ENCODE measurements at regions not wholly inside any gene's neighbourhood (a gene's known extent, or its start where the extent isn't known, plus 50 kb on each side); places are given as distances from the start of the nearest gene placed in this dataset.
"Not testable (repeated sequence)": the region's sequence is repeated elsewhere in the genome, so short reads cannot be mapped to it uniquely, and the experiment has no call there.

GRCh38 chr17:43309505-43310332 is 75.9 kb upstream of the RNU2-1 start:
- Mint-ChIP-seq H3K9me3 (no peaks in the 10 kb centered on the region), H3K4me3 (ENCODE audit: low read depth) (no peak overlapping the region), H3K27ac (no peak overlapping the region), H3K4me1 (ENCODE audit: low read depth) (peaks cover 6% of the 10 kb centered on the region), H3K27me3 (ENCODE audit: low read depth) (no peaks in the 10 kb centered on the region), H3K36me3 (ENCODE audit: low read depth) (no peaks in the 10 kb centered on the region)
- intact Hi-C loops (cut with micrococcal nuclease): loop anchor here (1.0 kb wide), 1 partner anchor 25 kb away; no protein-coding TSS in a partner anchor
- peak; percentile 6 for DNase-seq (ENCODE audit: low spot score)

DNA sequence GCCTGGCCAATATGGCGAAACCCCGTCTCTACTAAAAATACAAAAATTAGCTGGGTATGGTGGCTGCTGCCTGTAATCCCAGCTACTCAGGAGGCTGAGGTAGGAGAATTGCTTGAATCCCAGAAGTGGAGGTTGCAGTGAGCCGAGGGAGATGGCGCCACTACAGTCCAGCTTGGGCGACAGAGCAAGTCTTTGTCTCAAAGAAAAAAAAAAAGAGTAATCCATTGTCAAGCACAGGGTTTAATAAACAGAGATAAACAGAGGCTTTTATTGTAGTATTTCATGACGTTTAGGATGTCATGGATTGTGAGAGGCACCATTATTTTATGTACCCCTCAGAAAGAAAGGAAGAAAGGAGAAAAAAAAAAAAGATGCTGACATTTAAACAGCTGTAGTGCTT is 75.2 kb upstream of the RNU2-1 start:
- peak; percentile 4 for DNase-seq (ENCODE audit: low spot score)
- H3K9me3 Mint-ChIP-seq: no peaks in the 10 kb centered on the region
- intact Hi-C loops (cut with micrococcal nuclease): loop anchor here (1.0 kb wide), 1 partner anchor 25 kb away; no protein-coding TSS in a partner anchor
- H3K27me3 Mint-ChIP-seq (ENCODE audit: low read depth): no peaks in the 10 kb centered on the region
- H3K36me3 Mint-ChIP-seq (ENCODE audit: low read depth): no peaks in the 10 kb centered on the region
- no peak overlapping the region for H3K4me3 Mint-ChIP-seq (ENCODE audit: low read depth)
- H3K27ac Mint-ChIP-seq: no peak overlapping the region
- H3K4me1 Mint-ChIP-seq (ENCODE audit: low read depth): peaks cover 6% of the 10 kb centered on the region

GRCh38 chr17:43304792-43305191 is 71.0 kb upstream of the RNU2-1 start:
- H3K27me3 Mint-ChIP-seq (ENCODE audit: low read depth); H3K9me3 Mint-ChIP-seq; H3K4me1 Mint-ChIP-seq (ENCODE audit: low read depth); H3K4me3 Mint-ChIP-seq (ENCODE audit: low read depth); H3K27ac Mint-ChIP-seq; H3K36me3 Mint-ChIP-seq (ENCODE audit: low read depth); intact Hi-C loops (cut with micrococcal nuclease); DNase-seq (ENCODE audit: low spot score): not testable (repeated sequence)

DNA sequence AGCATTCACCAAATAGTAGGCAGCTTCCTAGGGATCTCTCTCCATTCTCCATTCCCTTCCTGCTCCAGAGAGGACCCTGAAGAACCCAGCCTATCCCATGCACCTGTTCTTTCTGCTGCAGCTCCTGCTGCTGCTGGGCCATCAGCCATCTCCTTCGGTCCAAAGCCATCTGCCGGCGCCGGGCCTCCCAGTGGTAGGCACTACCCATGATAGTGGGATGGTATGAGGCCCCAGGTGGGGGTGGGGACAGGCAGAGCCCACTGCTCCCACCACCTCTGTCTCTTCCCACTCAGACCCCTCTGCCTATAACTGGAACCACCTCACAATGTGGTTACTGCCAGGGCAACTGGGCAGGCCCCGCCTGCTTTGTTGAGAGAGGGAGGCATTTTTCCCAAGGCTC is 69.3 kb upstream of the RNU2-1 start:
- H3K9me3 Mint-ChIP-seq; DNase-seq (ENCODE audit: low spot score); H3K4me1 Mint-ChIP-seq (ENCODE audit: low read depth); H3K27me3 Mint-ChIP-seq (ENCODE audit: low read depth); H3K36me3 Mint-ChIP-seq (ENCODE audit: low read depth); H3K27ac Mint-ChIP-seq; H3K4me3 Mint-ChIP-seq (ENCODE audit: low read depth); intact Hi-C loops (cut with micrococcal nuclease): not testable (repeated sequence)

DNA sequence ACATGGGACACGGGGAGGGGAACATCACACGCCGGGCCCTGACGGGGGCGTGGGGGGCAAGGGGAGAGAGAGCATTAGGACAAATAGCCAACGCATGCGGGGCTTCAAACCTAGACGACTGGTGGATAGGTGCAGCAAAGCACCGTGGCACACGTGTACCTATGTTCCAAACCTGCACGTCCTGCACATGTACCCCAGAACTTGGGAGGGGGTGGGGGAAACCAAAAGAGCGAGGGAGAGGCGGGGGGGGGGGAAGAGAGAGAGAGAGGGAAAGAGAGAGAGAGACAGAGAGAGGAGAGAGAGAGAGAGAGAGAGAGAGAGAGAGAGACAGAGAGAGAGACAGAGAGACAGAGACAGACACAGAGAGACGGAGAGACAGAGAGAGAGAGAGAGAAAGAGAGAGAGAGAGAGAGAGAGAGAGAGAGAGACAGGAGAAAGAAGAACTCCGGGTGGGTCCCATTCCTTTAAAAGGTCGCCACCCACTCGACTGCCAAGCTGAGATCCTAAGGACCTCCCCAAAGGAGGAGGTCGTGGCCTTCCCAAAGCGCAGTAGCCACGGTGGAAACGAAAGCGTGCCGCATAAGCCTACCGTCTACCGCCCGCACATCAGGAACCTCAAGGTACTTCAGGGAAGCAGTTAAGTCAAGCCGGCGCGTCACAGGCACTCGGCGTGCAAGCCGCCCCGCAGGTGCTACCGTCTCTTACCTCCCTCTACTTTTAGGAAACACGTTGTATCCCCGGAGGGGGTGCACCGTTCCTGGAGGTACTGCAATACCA is 65.7 kb upstream of the RNU2-1 start:
- H3K9me3 Mint-ChIP-seq; H3K4me1 Mint-ChIP-seq (ENCODE audit: low read depth); intact Hi-C loops (cut with micrococcal nuclease); H3K4me3 Mint-ChIP-seq (ENCODE audit: low read depth); H3K27ac Mint-ChIP-seq; H3K36me3 Mint-ChIP-seq (ENCODE audit: low read depth); H3K27me3 Mint-ChIP-seq (ENCODE audit: low read depth); DNase-seq (ENCODE audit: low spot score): not testable (repeated sequence)

DNA sequence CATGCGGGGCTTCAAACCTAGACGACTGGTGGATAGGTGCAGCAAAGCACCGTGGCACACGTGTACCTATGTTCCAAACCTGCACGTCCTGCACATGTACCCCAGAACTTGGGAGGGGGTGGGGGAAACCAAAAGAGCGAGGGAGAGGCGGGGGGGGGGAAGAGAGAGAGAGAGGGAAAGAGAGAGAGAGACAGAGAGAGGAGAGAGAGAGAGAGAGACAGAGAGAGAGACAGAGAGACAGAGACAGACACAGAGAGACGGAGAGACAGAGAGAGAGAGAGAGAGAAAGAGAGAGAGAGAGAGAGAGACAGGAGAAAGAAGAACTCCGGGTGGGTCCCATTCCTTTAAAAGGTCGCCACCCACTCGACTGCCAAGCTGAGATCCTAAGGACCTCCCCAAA is 55.9 kb upstream of the RNU2-1 start:
- intact Hi-C loops (cut with micrococcal nuclease); H3K36me3 Mint-ChIP-seq (ENCODE audit: low read depth); DNase-seq (ENCODE audit: low spot score); H3K4me1 Mint-ChIP-seq (ENCODE audit: low read depth); H3K27me3 Mint-ChIP-seq (ENCODE audit: low read depth); H3K4me3 Mint-ChIP-seq (ENCODE audit: low read depth); H3K27ac Mint-ChIP-seq; H3K9me3 Mint-ChIP-seq: not testable (repeated sequence)

DNA sequence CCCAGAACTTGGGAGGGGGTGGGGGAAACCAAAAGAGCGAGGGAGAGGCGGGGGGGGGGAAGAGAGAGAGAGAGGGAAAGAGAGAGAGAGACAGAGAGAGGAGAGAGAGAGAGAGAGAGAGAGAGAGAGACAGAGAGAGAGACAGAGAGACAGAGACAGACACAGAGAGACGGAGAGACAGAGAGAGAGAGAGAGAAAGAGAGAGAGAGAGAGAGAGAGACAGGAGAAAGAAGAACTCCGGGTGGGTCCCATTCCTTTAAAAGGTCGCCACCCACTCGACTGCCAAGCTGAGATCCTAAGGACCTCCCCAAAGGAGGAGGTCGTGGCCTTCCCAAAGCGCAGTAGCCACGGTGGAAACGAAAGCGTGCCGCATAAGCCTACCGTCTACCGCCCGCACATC is 49.8 kb upstream of the RNU2-1 start:
- H3K27me3 Mint-ChIP-seq (ENCODE audit: low read depth); H3K4me1 Mint-ChIP-seq (ENCODE audit: low read depth); H3K4me3 Mint-ChIP-seq (ENCODE audit: low read depth); H3K9me3 Mint-ChIP-seq; H3K36me3 Mint-ChIP-seq (ENCODE audit: low read depth); H3K27ac Mint-ChIP-seq; intact Hi-C loops (cut with micrococcal nuclease): not testable (repeated sequence)
- DNase-seq (ENCODE audit: low spot score): peak; percentile 9
